HCT116 (cell line): ENCODE measurements at regions not wholly inside any gene's neighbourhood (a gene's known extent, or its start where the extent isn't known, plus 50 kb on each side); places are given as distances from the start of the nearest gene placed in this dataset.

Experiments
- ATAC-seq: fragments of 200-7000 bp; cut with Tn5 transposase; 2 replicates; pipeline ENCODE4 v1.9.1; 2020; ENCODE audit warnings: mild to moderate bottlenecking, moderate library complexity
- BruUV-seq: library from RNA; stranded (reverse); fragments of 400-500 nt; replicated peaks from 2 replicates; lab custom pipeline; 2021; lab: Mats Ljungman, UMichigan
- CTCF ChIA-PET: fragments of 300-600 bp; sonication (Branson Sonifier 250); formaldehyde crosslinking; loops from one replicate; lab custom pipeline; 2021; ENCODE audit warnings: antibody characterized with exemption; lab: Charles Lee
- POLR2A ChIA-PET: fragments of 300-600, 350-600 bp; sonication (Branson Sonifier 250); formaldehyde crosslinking; loops from one replicate; lab custom pipeline; 2021; ENCODE audit warnings: antibody characterized with exemption; lab: Charles Lee
- RAD21 ChIA-PET, 2 experiments: fragments of 300-600 bp; sonication (Branson Sonifier 250); formaldehyde crosslinking; loops; one replicate each; lab custom pipeline; 2023; ENCODE audit warnings: low total read pairs in 2 of 2; ENCODE audit not compliant: uncharacterized antibody in 2 of 2, unreplicated experiment in 2 of 2, low non-redundant PET in 1 of 2; lab: Charles Lee
- DNase-seq: peaks from one replicate; pipeline ENCODE4 v3.0.0-alpha.2; 2010; ENCODE audit warnings: low read depth, low spot score
- H2AFZ ChIP-seq: fragments of 200-600 bp; shearing (Covaris generic), sonication (generic); 2 replicates; pipeline ENCODE4 v1.6.1; 2017; ENCODE audit warnings: low read depth, mixed run types, mixed read lengths, antibody characterized with exemption, low read length; ENCODE audit not compliant: poor library complexity, severe bottlenecking
- H3K27ac ChIP-seq: 2 replicates; pipeline ENCODE4 v1.5.1; 2012; ENCODE audit warnings: low read depth, low read length
- H3K27me3 ChIP-seq: fragments of 200-600 bp; sonication (generic); 2 replicates; pipeline ENCODE4 v1.6.1; 2016; ENCODE audit warnings: mixed run types, low read length, mixed read lengths; ENCODE audit not compliant: insufficient read depth
- H3K36me3 ChIP-seq, 2 experiments: fragments of 200-500 bp in 1 of 2; fragments of 200-600 bp in 1 of 2; sonication (Bioruptor generic) in 1 of 2; sonication (generic) in 1 of 2; 2 replicates each; pipeline versions ENCODE4 v1.5.1 to v1.6.1; 2014 to 2016; ENCODE audit warnings: low read length in 2 of 2, inconsistent platforms in 1 of 2, mixed read lengths in 1 of 2, mixed run types in 1 of 2; ENCODE audit not compliant: insufficient read depth in 2 of 2, control insufficient read depth in 1 of 2
- H3K4me1 ChIP-seq, 2 experiments: fragments of 200-600 bp in 1 of 2; sonication (generic) in 1 of 2; 2 replicates each; pipeline versions ENCODE4 v1.5.1 to v1.6.1; 2012 to 2017; ENCODE audit warnings: low read length in 2 of 2, inconsistent platforms in 1 of 2, mild to moderate bottlenecking in 1 of 2, mixed read lengths in 1 of 2, mixed run types in 1 of 2, moderate library complexity in 1 of 2; ENCODE audit not compliant: insufficient read depth in 2 of 2, control insufficient read depth in 1 of 2
- H3K4me2 ChIP-seq: fragments of 200-600 bp; sonication (generic); 2 replicates; pipeline ENCODE4 v1.6.1; 2017; ENCODE audit warnings: mixed run types, low read length, mixed read lengths
- H3K4me3 ChIP-seq, 2 experiments: fragments of 200-600 bp in 1 of 2; sonication (generic) in 1 of 2; replicated peaks in 1 of 2; 2 replicates each; pipeline ENCODE4 v1.5.1; 2011 to 2016; ENCODE audit warnings: low read length in 2 of 2, control low read depth in 1 of 2, low read depth in 1 of 2, mild to moderate bottlenecking in 1 of 2, mixed read lengths in 1 of 2, mixed run types in 1 of 2
- H3K79me2 ChIP-seq: fragments of 200-600 bp; sonication (generic); 2 replicates; pipeline ENCODE4 v1.6.1; 2017; ENCODE audit warnings: mild to moderate bottlenecking, mixed run types, low read length, moderate library complexity, mixed read lengths; ENCODE audit not compliant: insufficient read depth
- H3K9ac ChIP-seq: fragments of 200-600 bp; sonication (generic); 2 replicates; pipeline ENCODE4 v1.6.1; 2016; ENCODE audit warnings: low read length, mixed read lengths
- H3K9me2 ChIP-seq: fragments of 200-600 bp; sonication (generic), shearing (Covaris generic); 2 replicates; pipeline ENCODE4 v1.6.1; 2017; ENCODE audit warnings: mixed run types, mild to moderate bottlenecking, moderate library complexity; ENCODE audit not compliant: insufficient read depth
- H3K9me3 ChIP-seq, 2 experiments: fragments of 200-500 bp in 1 of 2; fragments of 200-600 bp in 1 of 2; sonication (Bioruptor generic) in 1 of 2; sonication (generic) in 1 of 2; 2 replicates each; pipeline ENCODE4 v1.6.1; 2014 to 2017; ENCODE audit warnings: low read length in 2 of 2, mixed read lengths in 2 of 2, inconsistent platforms in 1 of 2, low read depth in 1 of 2, mild to moderate bottlenecking in 1 of 2, mixed run types in 1 of 2, moderate library complexity in 1 of 2; ENCODE audit not compliant: control insufficient read depth in 1 of 2, insufficient read depth in 1 of 2
- H4K20me1 ChIP-seq: fragments of 200-600 bp; sonication (generic), shearing (Covaris generic); 2 replicates; pipeline ENCODE4 v1.6.1; 2017; ENCODE audit warnings: mixed run types, mild to moderate bottlenecking, moderate library complexity; ENCODE audit not compliant: insufficient read depth
- ATF3 ChIP-seq: IDR thresholded peaks from 2 replicates; pipeline ENCODE4 v1.6.1; 2012
- CBX3 ChIP-seq: IDR thresholded peaks from 2 replicates; pipeline ENCODE4 v1.6.1; 2012; ENCODE audit warnings: low read depth
- CEBPB ChIP-seq: IDR thresholded peaks from 2 replicates; pipeline ENCODE4 v1.6.1; 2012; ENCODE audit warnings: low read depth
- CTCF ChIP-seq, 3 experiments: fragments of 200-600 bp in 1 of 3; sonication (generic) in 1 of 3; IDR thresholded peaks in 2 of 3; conservative IDR thresholded peaks in 1 of 3; 2 replicates each; pipeline ENCODE4 v1.5.1; 2012 to 2017; ENCODE audit warnings: low read depth in 2 of 3, low read length in 2 of 3, antibody characterized with exemption in 1 of 3, borderline replicate concordance in 1 of 3, control low read depth in 1 of 3, mild to moderate bottlenecking in 1 of 3, mixed read lengths in 1 of 3, mixed run types in 1 of 3, moderate library complexity in 1 of 3; ENCODE audit not compliant: insufficient read depth in 1 of 3
- EGR1 ChIP-seq: IDR thresholded peaks from 2 replicates; pipeline ENCODE4 v1.6.1; 2012; ENCODE audit warnings: low read depth
- ELF1 ChIP-seq: IDR thresholded peaks from 2 replicates; pipeline ENCODE4 v1.6.1; 2012; ENCODE audit warnings: low read depth, borderline replicate concordance
- FOSL1 ChIP-seq: IDR thresholded peaks from 2 replicates; pipeline ENCODE4 v1.6.1; 2012; ENCODE audit warnings: low read depth
- JUND ChIP-seq: IDR thresholded peaks from 2 replicates; pipeline ENCODE4 v1.6.1; 2012
- MAX ChIP-seq: IDR thresholded peaks from 2 replicates; pipeline ENCODE4 v1.6.1; 2012
- POLR2A ChIP-seq: IDR thresholded peaks from 2 replicates; pipeline ENCODE4 v1.7.0; 2011; ENCODE audit warnings: borderline replicate concordance; ENCODE audit not compliant: insufficient read depth, insufficient read length; ENCODE audit errors: extremely low read depth
- POLR2AphosphoS5 ChIP-seq: IDR thresholded peaks from 2 replicates; pipeline ENCODE4 v1.6.1; 2011; ENCODE audit warnings: mild to moderate bottlenecking, low read depth, low read length, moderate library complexity
- RAD21 ChIP-seq: IDR thresholded peaks from 2 replicates; pipeline ENCODE4 v1.6.1; 2012; ENCODE audit warnings: low read depth, mild to moderate bottlenecking
- REST ChIP-seq: IDR thresholded peaks from 2 replicates; pipeline ENCODE4 v1.6.1; 2012; ENCODE audit warnings: low read depth
- SIN3A ChIP-seq: IDR thresholded peaks from 2 replicates; pipeline ENCODE4 v1.6.1; 2012; ENCODE audit warnings: low read depth
- ZBTB33 ChIP-seq: IDR thresholded peaks from 2 replicates; pipeline ENCODE4 v1.6.1; 2011; ENCODE audit warnings: mild to moderate bottlenecking, low read length, moderate library complexity; ENCODE audit not compliant: insufficient replicate concordance; ENCODE audit errors: extremely low read depth
- ZFX ChIP-seq: fragments of 450-650 bp; IDR thresholded peaks from 2 replicates; pipeline ENCODE4 v1.6.1; 2017
- ZNF274 ChIP-seq: fragments of 200-500 bp; sonication (Bioruptor generic); IDR thresholded peaks from 2 replicates; pipeline ENCODE4 v1.6.1; 2014; ENCODE audit warnings: mild to moderate bottlenecking, low read depth, low read length, inconsistent platforms
- intact Hi-C: fragments of 100-400 bp; cut with micrococcal nuclease; formaldehyde crosslinking; loops from 2 replicates; pipeline ENCODE4 v1.10.0; 2022

- ATAC-seq (no peak), DNase-seq (no peak)
- no peaks in the 10 kb centered on the region for H3K36me3 ChIP-seq
- TF ChIP-seq CEBPB: no peak
- no peak for TF ChIP-seq CBX3
- no peak for TF ChIP-seq CTCF (IDR thresholded peaks at IDR 0.05 in 2 of 3, conservative IDR thresholded peaks at IDR 0.05 in 1 of 3; ENCODE audit: borderline replicate concordance in 1 of 3, insufficient read depth in 1 of 3, low read depth in 2 of 3, low read length in 2 of 3)
- TF ChIP-seq ELF1: no peak
- TF ChIP-seq MAX: no peak
- TF ChIP-seq ATF3: no peak
- TF ChIP-seq POLR2AphosphoS5: no peak
- no peak for TF ChIP-seq FOSL1
- TF ChIP-seq JUND: no peak
- no peak for TF ChIP-seq ZBTB33
- TF ChIP-seq ZNF274: no peak
- TF ChIP-seq POLR2A: no peak
- no peak for TF ChIP-seq ZFX
- no peak for TF ChIP-seq EGR1
- no peak for TF ChIP-seq RAD21
- TF ChIP-seq REST: no peak
- no peak for TF ChIP-seq SIN3A
- no peaks in the 10 kb centered on the region for H3K9me2 ChIP-seq
- no peaks in the 10 kb centered on the region for H4K20me1 ChIP-seq
- no peak overlapping the region for H3K27ac ChIP-seq
- no peak overlapping the region for H3K4me3 ChIP-seq
- no peak overlapping the region for H3K9ac ChIP-seq
- no peaks in the 10 kb centered on the region for H3K9me3 ChIP-seq
- ChIA-PET POLR2A (interaction anchor here (0.7 kb wide), 1 partner anchor 373 kb away, joined by 4 read pairs; no protein-coding TSS in a partner anchor), RAD21 (no interaction called here), CTCF (interaction anchor here (1.0 kb wide), 2 partner anchors 19 kb away, joined by 3 read pairs; no protein-coding TSS in a partner anchor)
- no peak overlapping the region for H3K4me2 ChIP-seq
- intact Hi-C loops: no loop called here
- no peaks in the 10 kb centered on the region for H3K27me3 ChIP-seq
- BruUV-seq: no TSS peak
- H3K4me1 ChIP-seq: peaks cover 4 to 25% of the 10 kb centered on the region in 2 experiments; a peak in 3 of 4 replicates
- no peaks in the 10 kb centered on the region for H3K79me2 ChIP-seq
- H2AFZ ChIP-seq: no peak overlapping the region
These were observed 227.1 kb upstream of the DDHD1 start for GRCh38 chr14:53380052-53380866.
